Dedifferentiated amniotic fluid mesenchymal stem cell (primary cell): ENCODE measurements at regions not wholly inside any gene's neighbourhood (a gene's known extent, or its start where the extent isn't known, plus 50 kb on each side); places are given as distances from the start of the nearest gene placed in this dataset.
A peak's percentile ranks its signal among the peaks of the same experiment; 100 is the strongest.

Experiments used
- DNase-seq: peaks from one replicate; pipeline ENCODE4 v3.0.0-alpha.2; 2016; ENCODE audit errors: extremely low spot score

GRCh38 chr17:12290207-12290606 lies 269.5 kb downstream of the MAP2K4 start:
- no peak for DNase-seq

DNA sequence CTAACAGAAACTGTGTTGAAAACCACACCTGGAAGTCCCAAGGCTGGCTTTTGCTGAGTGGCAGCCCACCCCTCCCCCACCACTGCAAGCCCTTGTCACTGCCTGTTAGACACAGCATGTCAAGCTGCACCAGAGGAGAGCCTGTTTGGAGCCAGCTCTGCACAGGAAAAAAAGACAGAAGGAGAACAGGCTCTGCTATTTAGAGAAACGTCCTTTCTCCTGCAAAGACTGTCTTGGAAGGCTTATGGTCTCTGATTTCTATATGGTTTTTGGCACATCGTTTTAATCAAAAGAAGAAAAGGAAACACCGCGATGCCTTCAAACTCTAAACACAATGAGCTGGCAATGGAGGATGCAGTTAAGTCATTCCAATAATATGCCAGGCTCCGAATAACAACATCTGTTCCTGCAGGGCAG lies 275.5 kb downstream of the MAP2K4 start:
- peak; percentile 55 for DNase-seq

DNA sequence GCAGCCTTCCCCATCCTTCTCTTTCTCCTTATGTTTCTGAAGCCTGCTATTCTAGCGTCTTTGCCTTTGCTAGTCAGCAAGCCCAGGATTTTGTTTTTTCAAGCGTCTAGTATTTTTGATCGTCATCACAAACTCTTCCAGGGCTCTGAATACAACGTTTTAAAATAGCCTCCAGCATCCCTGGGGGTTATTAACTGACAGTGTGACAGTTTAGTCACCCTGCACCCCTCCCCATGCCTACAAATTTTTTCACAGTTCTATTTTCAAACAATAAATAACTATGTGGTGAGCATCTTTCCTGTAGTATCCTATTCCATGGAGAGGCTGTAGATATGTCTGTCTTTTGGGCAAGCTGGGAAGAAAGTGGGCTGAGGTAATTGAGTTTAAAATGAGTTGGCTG lies 280.9 kb downstream of the MAP2K4 start:
- DNase-seq = no peak

- DNase-seq = no peak
These were observed 282.0 kb downstream of the MAP2K4 start for GRCh38 chr17:12302711-12303110.

- DNase-seq = no peak
These were observed 290.1 kb downstream of the MAP2K4 start for GRCh38 chr17:12310811-12311210.

GRCh38 chr17:12312692-12313091 lies 292.0 kb downstream of the MAP2K4 start:
- no peak for DNase-seq

DNA sequence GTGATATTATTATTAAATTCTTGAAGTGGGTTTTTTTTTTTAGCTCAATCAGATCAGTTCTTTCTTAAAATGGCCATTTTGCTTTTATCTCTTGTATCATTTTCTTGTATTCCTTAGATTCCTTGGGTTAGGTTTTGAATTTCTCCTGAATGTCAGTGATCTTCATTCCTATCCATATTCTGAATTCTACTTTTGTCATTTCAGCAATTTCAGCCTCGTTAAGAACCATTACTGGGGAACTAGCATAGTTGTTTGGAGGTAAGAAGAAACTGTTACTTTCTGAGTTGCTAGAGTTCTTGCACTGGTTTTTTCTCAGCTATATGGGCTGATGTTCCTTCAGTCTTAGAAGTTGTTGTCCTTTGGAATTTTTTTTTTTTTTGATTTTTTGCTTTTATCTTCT lies 293.1 kb downstream of the MAP2K4 start:
- no peak for DNase-seq

DNA sequence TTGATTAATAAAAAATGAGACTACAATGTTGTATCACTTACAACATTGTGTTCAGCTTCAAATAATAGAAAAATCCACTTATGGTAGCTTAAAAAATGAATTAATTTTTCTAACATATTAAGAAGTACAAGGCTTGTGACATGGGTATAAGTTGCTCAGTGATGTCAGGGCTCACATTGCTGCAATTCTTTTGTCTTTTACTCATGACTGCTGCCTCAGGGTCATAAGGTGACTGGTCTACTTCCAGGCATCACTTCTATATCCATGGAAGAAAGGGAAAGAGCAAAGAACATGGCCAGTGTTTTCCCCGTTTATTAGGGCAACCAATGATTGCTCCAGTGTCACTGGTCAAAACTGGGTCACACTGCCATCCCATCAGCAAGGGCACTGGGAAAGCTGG lies 295.3 kb downstream of the MAP2K4 start:
- no peak for DNase-seq

DNA sequence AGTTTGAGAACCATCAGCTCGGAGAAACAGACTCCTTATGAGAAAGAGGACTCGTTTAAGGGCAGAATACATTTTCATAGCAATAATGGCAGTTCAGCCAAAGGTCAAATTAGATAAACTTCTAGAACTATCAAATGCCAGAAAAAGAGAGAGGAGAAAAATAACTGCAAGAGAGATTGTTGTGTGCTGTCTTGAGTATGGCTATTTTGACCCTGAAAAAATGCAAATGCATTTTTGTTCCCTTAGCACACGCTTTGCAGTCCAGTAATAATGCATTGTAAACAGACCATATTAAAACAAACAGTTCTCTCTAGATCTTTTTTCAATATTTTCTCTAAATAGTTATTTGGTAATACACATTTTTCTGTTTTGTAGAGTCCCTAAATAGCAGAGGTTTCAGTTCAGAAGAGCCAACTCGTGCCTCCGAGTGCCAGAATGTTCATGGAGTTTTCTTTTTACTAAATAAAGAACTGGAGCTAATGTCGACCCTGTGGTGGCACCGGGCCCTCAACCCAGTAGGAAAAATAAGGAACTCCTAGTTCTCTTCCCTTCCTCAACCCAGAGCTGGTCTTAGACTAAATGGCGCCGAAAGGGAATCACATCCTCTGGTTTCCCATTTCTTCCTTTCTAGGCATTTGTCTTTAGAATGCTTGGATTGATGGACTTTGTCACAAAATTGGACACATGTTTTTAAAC lies 298.0 kb downstream of the MAP2K4 start:
- peak; percentile 26 for DNase-seq

DNA sequence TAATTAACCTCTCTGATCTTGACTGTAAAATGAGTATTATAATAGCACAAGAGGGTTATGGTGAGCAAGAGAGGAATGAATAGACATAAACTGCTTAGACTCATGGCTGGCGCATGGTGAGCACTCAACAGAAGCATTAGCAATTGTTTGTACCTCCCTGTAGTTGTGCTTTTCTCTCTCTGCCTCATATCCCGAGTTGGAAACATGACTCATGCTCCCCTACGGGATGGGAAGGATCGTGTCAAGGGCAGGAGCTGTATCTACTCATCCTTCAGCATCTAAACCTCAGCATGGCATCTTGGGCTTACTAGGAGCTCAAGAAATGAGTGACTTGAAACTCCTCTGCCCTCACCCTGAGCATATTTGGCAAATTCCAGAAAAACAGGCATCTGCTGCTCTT lies 299.6 kb downstream of the MAP2K4 start:
- DNase-seq = peak; percentile 70

- DNase-seq = no peak
These were observed 307.5 kb downstream of the MAP2K4 start for GRCh38 chr17:12328204-12328603.

DNA sequence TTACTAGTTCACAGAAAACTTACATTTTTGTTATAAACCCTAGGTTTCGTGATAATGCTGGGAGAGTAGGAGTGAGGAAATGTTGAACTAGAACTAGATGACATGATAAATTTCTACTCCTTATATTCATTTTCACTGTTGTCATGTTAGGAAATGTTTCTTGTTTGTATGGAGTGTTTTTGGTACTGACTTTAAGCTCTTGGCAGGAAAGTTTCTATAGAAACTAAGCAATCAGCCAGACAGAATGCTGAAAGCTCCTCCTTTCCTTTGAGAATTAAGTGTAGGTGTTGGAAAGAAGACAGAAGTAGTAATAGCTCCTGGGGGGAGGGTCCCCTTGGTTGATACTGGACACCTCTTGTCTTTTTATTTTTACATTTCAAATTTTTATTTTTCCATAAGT lies 309.8 kb downstream of the MAP2K4 start:
- DNase-seq = no peak

DNA sequence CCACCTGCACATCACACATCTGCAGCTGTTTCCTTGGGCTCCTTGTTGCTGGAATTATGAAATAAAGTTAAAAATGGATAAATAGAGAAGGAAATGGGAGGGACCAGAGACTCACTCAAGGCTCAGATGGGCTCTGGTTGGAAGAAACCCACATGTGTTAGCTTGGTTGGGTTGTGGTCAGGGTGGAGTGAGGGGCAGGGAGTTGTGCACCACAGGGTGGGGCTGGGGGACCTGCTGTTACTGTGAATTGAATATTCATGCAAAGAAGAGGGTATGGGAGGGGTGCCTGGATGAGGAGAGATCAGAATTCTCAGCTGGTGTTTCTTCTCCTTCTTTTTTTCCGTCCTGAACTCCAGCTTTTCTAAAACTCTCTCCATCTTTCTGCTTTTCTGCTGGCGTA lies 320.7 kb downstream of the MAP2K4 start:
- DNase-seq = no peak

DNA sequence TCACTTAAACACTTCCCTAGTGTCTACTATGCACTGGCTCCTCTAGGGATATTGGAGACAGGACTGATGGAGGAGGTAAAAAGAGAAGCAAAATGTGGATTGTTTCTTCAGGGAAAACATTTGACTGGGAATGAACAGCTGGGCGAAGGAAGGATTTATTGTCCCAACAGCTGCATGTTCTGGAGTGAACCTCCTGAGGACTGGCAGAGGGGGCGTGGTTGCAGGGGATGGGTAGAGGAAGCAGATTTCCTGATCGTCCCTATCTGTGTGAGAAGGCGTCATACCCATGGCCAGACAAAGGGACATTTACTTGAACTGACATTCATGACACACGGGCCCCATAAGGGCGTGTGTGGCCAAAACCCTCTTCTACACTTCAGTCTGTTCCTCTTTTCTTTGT lies 321.5 kb downstream of the MAP2K4 start:
- DNase-seq = no peak

- DNase-seq = no peak
These were observed 322.1 kb downstream of the MAP2K4 start for GRCh38 chr17:12342609-12343435.

- DNase-seq = no peak
These were observed 317.2 kb upstream of the MYOCD start for GRCh38 chr17:12348476-12348875.

- no peak for DNase-seq
These were observed 316.4 kb upstream of the MYOCD start for GRCh38 chr17:12349297-12349696.

DNA sequence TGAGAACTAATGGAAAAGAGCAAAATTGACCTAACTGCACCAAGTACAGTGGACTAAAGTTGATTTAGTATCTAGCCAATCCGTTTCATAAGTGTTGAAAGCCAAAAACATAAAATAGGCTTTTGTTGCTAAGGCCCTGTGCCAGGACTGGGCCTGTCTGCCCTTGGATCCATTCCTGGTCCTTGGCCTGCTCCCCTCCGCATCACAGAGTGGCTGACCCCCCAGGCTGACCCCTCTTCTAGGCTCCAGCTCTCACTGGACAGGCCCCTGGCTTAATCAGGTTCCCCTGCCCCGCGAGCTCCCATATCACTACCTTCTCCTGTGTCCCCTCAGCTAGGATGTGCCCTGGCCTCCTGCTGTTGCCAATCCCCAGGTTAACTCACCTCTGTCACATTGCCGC lies 313.6 kb upstream of the MYOCD start:
- DNase-seq = no peak

- no peak for DNase-seq
These were observed 308.1 kb upstream of the MYOCD start for GRCh38 chr17:12357600-12357999.

DNA sequence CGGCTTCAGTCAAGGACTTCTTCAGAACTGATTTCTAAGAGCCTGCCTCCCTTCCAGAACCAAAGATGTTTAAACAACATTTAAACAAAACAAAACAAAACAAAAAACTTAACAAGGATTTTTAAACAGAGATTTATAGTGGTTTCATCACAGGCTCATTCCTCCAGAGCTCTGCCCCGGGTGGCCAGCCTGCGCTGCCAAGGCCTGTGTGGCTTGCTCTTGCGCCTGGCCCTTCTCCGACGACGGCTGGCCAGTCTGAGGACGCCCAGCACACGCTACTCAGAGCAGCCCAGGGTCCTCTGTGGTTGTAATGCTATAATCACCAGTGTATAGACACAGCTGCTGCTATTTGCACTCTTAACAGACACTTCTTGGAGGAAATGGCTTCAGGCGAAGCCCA lies 307.2 kb upstream of the MYOCD start:
- no peak for DNase-seq

- no peak for DNase-seq
These were observed 302.7 kb upstream of the MYOCD start for GRCh38 chr17:12362853-12363455.

DNA sequence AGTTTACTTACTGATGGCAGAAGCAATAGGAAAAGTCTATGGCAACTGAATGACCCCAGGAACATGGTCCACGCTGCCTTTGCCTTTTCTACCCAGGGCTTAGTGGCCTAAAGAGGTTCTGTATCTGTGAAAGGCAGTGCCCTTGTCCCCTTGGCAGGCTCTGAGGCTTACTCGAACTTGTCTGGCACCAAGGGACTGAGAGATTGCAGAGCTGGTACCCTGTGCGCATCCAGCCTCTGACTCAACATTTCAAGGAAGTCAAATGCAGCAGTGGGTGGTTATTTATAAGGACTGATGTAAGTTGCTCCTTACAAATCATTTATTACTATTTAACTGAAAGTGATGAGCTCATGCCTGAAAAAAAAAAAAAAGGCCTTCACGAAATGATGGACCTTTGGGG lies 299.9 kb upstream of the MYOCD start:
- DNase-seq = no peak

DNA sequence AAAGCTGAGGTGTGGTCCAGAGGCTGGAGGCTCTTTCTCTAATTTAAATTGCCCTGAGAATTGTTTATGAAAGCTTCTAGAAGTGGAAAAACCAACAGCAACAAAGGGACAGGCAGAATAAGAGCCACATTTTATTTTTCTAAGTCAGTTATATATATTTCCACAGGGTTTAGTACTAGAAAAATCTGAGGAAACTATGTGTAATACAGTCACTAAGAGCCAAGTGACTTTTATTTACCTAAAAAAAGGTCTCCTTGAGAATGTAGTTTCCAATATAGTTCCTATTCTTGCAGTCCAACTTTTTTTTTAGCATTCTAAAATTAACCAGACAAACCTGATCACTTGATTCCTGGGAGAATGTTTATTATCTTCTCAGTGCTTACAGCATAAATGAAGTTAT lies 296.6 kb upstream of the MYOCD start:
- no peak for DNase-seq
